ENCODE measurements at regions not wholly inside any gene's neighbourhood (a gene's known extent, or its start where the extent isn't known, plus 50 kb on each side); places are given as distances from the start of the nearest gene placed in this dataset.

- in situ Hi-C loops (cut with HindIII; ENCODE audit: low sequenced_read_pairs), result no loop called here
- no peak for DNase-seq (ENCODE audit: low spot score)
Measured at GRCh38 chr2:217166241-217166850, 306.5 kb upstream of the TNP1 start.

GRCh38 chr2:217165547-217165946 lies 305.7 kb upstream of the TNP1 start:
- in situ Hi-C loops (cut with HindIII; ENCODE audit: low sequenced_read_pairs), result no loop called here
- DNase-seq (ENCODE audit: low spot score), result no peak

DNA sequence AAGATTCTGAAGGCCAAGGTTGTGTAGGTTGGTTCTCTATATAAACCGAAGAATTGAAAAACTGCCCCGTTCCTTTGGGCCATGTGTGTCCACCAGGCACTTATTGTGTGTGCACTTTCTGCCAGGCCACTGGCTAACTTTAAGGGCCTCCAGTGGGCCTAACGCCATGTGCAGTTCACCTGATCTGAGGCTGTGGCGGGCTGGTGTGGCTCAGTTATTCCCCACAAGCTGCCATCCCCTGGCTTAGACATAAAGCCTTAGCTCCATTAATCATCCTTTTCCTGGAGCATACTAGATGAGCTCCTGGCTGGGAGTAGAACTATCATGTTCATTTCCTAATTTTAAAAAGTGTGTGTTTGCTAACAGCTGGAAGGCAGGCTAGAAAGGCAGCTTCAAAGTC lies 304.1 kb upstream of the TNP1 start:
- no peak for DNase-seq (ENCODE audit: low spot score)
- in situ Hi-C loops (cut with HindIII; ENCODE audit: low sequenced_read_pairs), result no loop called here

DNA sequence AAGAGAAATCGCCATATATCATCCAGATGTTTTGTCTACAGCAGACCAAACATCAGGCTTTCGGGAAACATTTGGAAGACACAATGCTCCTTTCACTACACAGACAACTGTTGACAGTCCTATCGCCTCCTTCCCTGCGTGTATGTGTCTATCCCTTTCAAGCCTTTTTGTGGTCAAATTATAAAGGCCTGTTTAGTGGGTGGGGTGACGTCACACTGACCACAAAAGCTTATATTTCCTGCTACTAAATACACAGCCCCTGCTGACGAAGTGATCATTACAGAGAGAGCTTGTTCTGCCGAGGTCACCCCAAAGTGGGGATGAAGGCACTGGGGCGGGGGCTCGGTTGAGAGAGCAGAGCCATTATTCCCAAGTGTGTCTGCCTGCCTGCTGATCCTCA lies 302.7 kb upstream of the TNP1 start:
- in situ Hi-C loops (cut with HindIII; ENCODE audit: low sequenced_read_pairs), result no loop called here
- DNase-seq (ENCODE audit: low spot score), result no peak

DNA sequence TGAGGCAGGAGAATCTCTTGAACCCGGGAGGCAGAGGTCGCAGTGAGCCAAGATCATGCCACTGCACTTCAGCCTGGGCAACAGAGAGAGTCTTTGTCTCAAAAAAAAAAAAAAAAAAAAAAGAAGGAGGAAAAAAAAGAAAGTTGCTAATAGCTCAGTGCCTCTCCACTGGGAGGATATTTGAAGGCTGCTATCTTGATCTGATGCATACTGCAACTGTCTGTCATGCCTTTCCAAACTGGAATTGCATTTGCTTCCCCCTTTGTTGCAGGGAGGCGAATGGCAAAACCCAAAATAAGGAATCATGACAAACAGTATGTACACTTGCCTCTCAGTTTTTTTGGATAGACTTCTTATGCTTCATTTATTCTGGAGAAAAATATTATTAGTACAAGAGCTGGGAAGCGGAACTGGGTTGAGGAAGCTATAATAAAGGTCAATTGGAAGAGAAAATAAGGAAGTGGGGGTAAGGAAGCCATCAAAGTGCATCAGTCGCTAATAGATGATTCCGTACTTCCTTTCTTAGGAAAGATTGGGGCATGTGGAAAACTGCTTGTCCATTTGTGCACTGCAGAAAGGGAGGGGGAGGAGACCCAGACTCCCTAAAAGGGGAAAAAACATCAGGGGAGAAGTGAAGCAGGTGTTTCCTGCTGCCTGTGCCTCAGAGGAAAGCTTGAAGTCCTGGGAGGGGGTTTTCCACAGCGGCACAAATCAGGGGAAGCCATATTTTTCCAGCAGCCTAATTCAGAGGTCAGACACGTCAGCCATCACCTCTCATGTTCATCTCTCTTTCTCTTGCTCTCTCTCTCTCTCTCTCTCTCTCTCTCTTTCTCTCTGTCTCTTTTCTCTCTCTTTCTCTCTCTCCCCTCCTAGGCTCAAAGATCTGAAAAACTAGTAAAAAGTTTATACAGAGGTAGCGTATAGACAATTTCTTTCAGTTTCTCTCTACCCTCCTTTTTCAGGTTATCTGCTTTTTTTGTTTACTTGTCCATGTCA lies 301.4 kb upstream of the TNP1 start:
- in situ Hi-C loops (cut with HindIII; ENCODE audit: low sequenced_read_pairs), result no loop called here
- no peak for DNase-seq (ENCODE audit: low spot score)

GRCh38 chr2:217160103-217160743 lies 300.4 kb upstream of the TNP1 start:
- DNase-seq (ENCODE audit: low spot score), result no peak
- in situ Hi-C loops (cut with HindIII; ENCODE audit: low sequenced_read_pairs), result no loop called here

DNA sequence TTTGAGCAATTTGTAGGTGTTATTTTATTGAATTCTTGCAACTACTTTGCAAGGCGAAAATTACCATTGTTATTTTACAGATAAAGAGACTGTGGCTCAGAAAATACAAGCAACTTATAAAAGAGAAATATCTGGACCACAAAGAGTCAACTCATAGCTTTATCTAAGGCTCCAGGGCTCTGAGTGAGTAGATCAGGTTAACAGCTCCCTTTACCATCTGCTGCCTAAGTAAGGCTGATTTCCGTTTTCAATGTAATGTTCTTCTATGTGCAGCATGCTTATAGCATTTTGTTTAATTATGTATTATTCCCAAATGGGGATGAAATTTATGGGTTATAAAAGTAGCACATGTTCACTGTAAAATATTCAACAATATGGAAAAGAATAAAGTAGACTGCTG lies 299.1 kb upstream of the TNP1 start:
- in situ Hi-C loops (cut with HindIII; ENCODE audit: low sequenced_read_pairs), result no loop called here
- no peak for DNase-seq (ENCODE audit: low spot score)

DNA sequence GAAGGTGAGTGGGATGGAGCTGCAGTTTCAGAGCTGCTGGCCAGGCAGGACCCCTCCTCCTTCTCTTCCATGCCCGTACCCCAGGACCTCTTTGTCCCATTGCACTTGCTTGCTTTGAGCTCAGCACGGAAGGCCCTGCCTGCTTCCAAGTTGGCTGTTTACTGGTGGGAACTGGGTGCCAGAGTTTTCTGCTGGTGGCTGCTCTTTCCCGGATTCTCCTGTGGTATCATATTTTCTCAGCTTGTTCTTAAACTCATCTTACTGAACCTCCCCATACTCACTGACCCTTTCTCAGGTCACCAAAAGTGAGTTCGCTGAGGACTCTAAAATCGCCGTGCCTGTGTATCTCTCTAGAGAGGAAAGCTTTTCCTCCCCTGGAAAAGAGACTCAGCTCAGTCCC lies 297.7 kb upstream of the TNP1 start:
- in situ Hi-C loops (cut with HindIII; ENCODE audit: low sequenced_read_pairs), result no loop called here
- no peak for DNase-seq (ENCODE audit: low spot score)

- in situ Hi-C loops (cut with HindIII; ENCODE audit: low sequenced_read_pairs), result no loop called here
- DNase-seq (ENCODE audit: low spot score), result no peak
Measured at GRCh38 chr2:217156801-217157200, 296.9 kb upstream of the TNP1 start.

- in situ Hi-C loops (cut with HindIII; ENCODE audit: low sequenced_read_pairs), result no loop called here
- no peak for DNase-seq (ENCODE audit: low spot score)
Measured at GRCh38 chr2:217154923-217155322, 295.1 kb upstream of the TNP1 start.

DNA sequence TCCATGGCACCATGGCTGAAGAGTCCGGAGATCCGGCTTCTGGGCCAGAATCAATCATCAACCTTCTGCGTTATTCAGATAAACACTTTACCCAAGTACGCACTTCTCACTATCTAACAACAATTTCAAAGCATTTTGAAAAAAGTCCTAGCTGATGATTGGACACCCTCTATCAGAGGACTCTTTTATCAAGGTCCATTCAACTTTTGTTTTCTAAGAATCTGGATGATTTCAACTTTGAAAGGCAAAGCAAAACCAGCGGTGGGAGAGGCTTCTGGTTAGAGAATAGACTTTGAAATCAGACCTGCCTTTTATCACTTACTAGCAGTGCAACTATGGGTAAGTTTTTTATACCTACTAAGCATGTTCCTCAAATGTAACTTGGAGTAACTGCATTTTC lies 293.6 kb upstream of the TNP1 start:
- no peak for DNase-seq (ENCODE audit: low spot score)
- in situ Hi-C loops (cut with HindIII; ENCODE audit: low sequenced_read_pairs), result no loop called here

DNA sequence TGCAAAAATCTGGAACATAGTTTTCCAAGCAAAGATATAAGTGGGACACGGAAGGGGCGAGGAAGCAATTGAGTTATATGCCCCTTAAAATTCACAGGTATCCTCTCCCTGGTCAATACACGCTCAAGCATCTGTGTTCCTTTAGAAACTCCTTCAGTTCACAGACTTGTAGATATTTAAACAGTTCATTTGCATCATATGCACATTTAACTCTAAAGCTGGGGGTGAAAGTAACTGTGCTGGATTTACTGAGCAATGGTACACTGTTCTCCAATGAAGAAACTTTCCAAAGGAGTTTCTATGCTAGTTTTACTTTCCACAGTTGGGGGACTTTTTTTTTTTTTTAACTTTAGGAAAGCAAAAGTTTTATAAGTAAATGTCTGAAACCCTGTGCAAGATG lies 293.0 kb upstream of the TNP1 start:
- in situ Hi-C loops (cut with HindIII; ENCODE audit: low sequenced_read_pairs), result no loop called here
- no peak for DNase-seq (ENCODE audit: low spot score)

- DNase-seq (ENCODE audit: low spot score), result no peak
- in situ Hi-C loops (cut with HindIII; ENCODE audit: low sequenced_read_pairs), result no loop called here
Measured at GRCh38 chr2:217151509-217152206, 291.8 kb upstream of the TNP1 start.

GRCh38 chr2:217150236-217150635 lies 290.4 kb upstream of the TNP1 start:
- DNase-seq (ENCODE audit: low spot score), result no peak
- in situ Hi-C loops (cut with HindIII; ENCODE audit: low sequenced_read_pairs), result no loop called here

- in situ Hi-C loops (cut with HindIII; ENCODE audit: low sequenced_read_pairs), result no loop called here
- no peak for DNase-seq (ENCODE audit: low spot score)
Measured at GRCh38 chr2:217149087-217149660, 289.3 kb upstream of the TNP1 start.

GRCh38 chr2:217147818-217148217 lies 288.0 kb upstream of the TNP1 start:
- DNase-seq (ENCODE audit: low spot score), result no peak
- in situ Hi-C loops (cut with HindIII; ENCODE audit: low sequenced_read_pairs), result no loop called here

DNA sequence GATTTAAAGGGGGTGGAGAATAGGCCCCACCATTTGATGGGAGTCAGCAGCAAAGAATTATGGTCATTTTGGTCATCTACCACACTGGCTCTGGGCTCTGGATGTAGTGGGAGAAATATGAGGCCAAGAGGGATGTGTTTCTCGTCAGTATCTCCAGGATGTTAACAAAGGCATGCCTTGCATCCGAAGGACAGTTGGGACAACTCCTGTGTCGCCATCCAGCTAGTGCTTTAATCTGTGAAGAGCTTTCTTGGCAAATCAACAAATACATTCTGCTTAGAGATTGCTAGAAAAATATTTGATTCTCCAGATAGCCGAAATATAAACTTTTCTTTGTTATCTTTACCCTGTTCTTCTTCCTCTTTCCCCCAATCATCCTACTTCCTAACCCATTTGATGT lies 287.1 kb upstream of the TNP1 start:
- DNase-seq (ENCODE audit: low spot score), result no peak
- in situ Hi-C loops (cut with HindIII; ENCODE audit: low sequenced_read_pairs), result no loop called here

DNA sequence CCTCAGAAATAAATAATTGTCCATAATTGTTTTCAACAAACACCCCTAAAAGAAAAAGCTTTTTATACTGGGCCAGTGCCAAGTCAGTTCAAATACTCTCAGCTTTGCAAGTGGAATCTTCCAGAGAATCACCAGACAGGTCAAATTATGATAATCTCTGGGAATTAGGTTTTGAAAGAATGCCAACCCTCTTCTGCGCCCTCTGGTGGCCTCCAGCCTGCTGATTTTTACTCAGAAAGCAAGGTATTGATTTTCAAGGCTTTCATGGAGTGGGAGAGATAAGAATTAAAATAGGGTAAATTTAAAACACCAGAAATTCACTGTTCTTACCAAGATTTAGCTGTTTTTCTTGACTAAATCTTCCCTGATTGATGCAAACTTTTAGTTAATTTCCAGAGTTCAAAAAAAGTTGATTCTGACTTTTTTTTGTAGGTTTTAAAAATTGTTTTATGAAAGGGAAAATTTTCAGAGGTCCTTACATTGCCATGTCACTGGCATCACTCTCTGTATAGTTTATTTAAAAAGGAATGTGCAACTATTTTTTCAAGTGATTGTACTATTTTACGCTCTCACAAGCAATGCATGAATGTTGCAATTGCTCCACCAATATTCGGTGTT lies 282.9 kb upstream of the TNP1 start:
- in situ Hi-C loops (cut with HindIII; ENCODE audit: low sequenced_read_pairs), result no loop called here
- no peak for DNase-seq (ENCODE audit: low spot score)

DNA sequence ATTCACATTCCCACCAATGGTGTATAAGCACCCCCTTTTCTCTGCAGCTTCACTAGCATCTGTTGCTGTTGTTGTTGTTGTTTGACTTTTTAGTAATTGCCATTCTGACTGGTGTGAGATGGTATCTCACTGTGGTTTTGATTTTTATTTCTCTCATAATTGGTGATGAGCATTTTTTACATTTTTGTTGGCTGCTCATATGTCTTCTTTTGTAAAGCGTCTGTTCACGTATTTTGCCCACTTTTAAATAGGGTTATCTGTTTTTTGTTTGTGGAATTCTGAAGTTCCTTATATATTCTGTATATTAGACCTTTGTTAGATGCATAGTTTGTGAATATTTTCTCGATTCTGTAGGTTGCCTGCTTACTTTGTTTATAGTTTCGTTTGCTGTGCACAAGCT lies 278.4 kb upstream of the TNP1 start:
- in situ Hi-C loops (cut with HindIII; ENCODE audit: low sequenced_read_pairs), result no loop called here

More for the DNA sequence above, 278.4 kb upstream of the TNP1 start:
- no peak for DNase-seq (ENCODE audit: low spot score)

All from G401 (cell line).